Small intestine (tissue), 7 donors: ENCODE measurements at regions not wholly inside any gene's neighbourhood (a gene's known extent, or its start where the extent isn't known, plus 50 kb on each side); places are given as distances from the start of the nearest gene placed in this dataset.

ENCODE experiments used
- DNase-seq, 2 donors: peaks; one replicate each; pipeline versions ENCODE4 v3.0.0 to v3.0.0-alpha.2; 2013
- FAIRE-seq: peaks from 2 replicates; lab custom pipeline; 2012; peaks lifted over from hg19 to GRCh38; lab: Jason Lieb, UNC
- H3K27ac ChIP-seq, 3 donors: one replicate each; pipeline ENCODE4 v1.5.1; 2013; ENCODE audit warnings: low read length in 2 of 3, mild to moderate bottlenecking in 2 of 3, control low read depth in 1 of 3, inconsistent platforms in 1 of 3, low read depth in 1 of 3, moderate library complexity in 1 of 3
- H3K27me3 ChIP-seq, 3 donors: one replicate each; pipeline ENCODE4 v1.6.1; 2013; ENCODE audit warnings: low read length in 3 of 3, inconsistent platforms in 1 of 3; ENCODE audit not compliant: control insufficient read depth in 3 of 3, insufficient read depth in 3 of 3
- H3K36me3 ChIP-seq, 3 donors: one replicate each; pipeline ENCODE4 v1.6.1; 2013; ENCODE audit warnings: low read length in 3 of 3, inconsistent platforms in 1 of 3, low read depth in 1 of 3, mild to moderate bottlenecking in 1 of 3, moderate library complexity in 1 of 3; ENCODE audit not compliant: control insufficient read depth in 3 of 3, insufficient read depth in 2 of 3
- H3K4me1 ChIP-seq, 3 donors: one replicate each; pipeline ENCODE4 v1.6.1; 2013; ENCODE audit warnings: low read length in 2 of 3, inconsistent platforms in 1 of 3, low read depth in 1 of 3, mild to moderate bottlenecking in 1 of 3, moderate library complexity in 1 of 3; ENCODE audit not compliant: control insufficient read depth in 3 of 3, insufficient read depth in 2 of 3
- H3K4me3 ChIP-seq, 3 donors: one replicate each; pipeline ENCODE4 v1.5.1; 2013; ENCODE audit warnings: low read length in 3 of 3, control low read depth in 1 of 3, inconsistent platforms in 1 of 3, low read depth in 1 of 3, mild to moderate bottlenecking in 1 of 3, moderate library complexity in 1 of 3
- H3K9me3 ChIP-seq, 2 donors: one replicate each; pipeline ENCODE4 v1.6.1; 2013; ENCODE audit warnings: low read depth in 1 of 2, low read length in 1 of 2; ENCODE audit not compliant: control insufficient read depth in 2 of 2, insufficient read depth in 1 of 2
- WGBS, 3 donors: extraction: QIAGEN DNeasy Blood & Tissue Kit; methylation state at CpG; one replicate each; pipeline ENCODE4 v1.1.7; 2013; 5-methylcytosine and 5-hydroxymethylcytosine counted together
- donor health status: healthy with polysubstance abuse.
- donor health status: control.
- donor health status: control.
- donor health status: Bipolar disorder and iron deficiency.
- donor health status: healthy.

DNA sequence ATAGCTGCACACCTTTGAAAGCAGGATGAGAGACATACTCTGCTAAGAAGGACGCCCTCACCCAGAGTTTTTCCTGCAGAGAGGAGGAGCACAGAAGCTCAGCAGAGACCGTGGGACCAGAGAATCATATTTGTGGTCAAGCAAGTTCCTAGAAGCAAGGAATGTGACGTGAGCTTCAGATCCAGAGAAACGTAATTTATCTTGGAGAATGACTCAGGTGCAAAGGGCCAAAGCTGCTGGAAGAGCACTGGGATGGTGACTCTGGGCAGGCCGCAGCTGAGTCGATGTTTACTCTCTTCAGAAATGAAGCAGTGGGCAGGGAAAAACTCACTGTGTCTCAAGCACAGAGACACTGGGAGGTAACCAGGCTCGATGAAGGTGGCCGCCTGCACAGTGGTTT lies 50.1 kb upstream of the IGFBP2 start:
- H3K36me3 ChIP-seq, result no peaks in the 10 kb centered on the region
- WGBS, 3 donors, result 44 to 67% (median 56%) methylated on average over 8 of the region's 8 CpGs
- FAIRE-seq, result no peak
- peaks cover 0 to 9% (median 0%) of the 10 kb centered on the region in 3 donors for H3K4me1 ChIP-seq
- H3K27me3 ChIP-seq, result peaks cover 0 to under 1% (median 0%) of the 10 kb centered on the region in 3 donors
- H3K9me3 ChIP-seq, result peaks cover 0 to 3% of the 10 kb centered on the region in 2 donors
- no peak overlapping the region for H3K27ac ChIP-seq
- DNase-seq, result peak in 1 of 2 donors; percentile 67
- H3K4me3 ChIP-seq, result no peak overlapping the region
